NCI-H187 (cell line): ENCODE measurements at regions not wholly inside any gene's neighbourhood (a gene's known extent, or its start where the extent isn't known, plus 50 kb on each side); places are given as distances from the start of the nearest gene placed in this dataset.
"Not testable (repeated sequence)": the region's sequence is repeated elsewhere in the genome, so short reads cannot be mapped to it uniquely, and the experiment has no call there.

ENCODE experiments used
- DNase-seq, 2 experiments: peaks; one replicate each; lab custom pipeline; 2025; lab: John Stamatoyannopoulos, UW

DNA sequence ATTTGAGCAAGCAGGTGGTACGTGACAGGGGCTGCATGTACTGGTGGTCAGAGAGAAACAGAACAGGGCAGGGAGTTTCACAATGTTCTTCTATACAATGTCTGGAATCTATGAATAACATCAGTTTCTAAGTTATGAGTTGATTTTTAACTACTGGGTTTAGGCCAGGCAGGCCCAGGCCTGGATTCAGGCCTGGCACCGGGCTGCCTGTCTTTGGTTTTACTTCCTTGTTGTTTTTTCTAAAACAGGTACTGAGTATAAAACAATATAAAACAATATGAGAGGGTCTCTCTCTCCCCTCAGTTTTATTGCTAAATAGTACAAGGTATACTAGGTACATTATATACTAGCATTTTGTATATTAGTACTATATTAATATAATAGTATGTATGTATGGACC, 742.7 kb upstream of the FAT3 start:
- DNase-seq = not testable (repeated sequence)

DNA sequence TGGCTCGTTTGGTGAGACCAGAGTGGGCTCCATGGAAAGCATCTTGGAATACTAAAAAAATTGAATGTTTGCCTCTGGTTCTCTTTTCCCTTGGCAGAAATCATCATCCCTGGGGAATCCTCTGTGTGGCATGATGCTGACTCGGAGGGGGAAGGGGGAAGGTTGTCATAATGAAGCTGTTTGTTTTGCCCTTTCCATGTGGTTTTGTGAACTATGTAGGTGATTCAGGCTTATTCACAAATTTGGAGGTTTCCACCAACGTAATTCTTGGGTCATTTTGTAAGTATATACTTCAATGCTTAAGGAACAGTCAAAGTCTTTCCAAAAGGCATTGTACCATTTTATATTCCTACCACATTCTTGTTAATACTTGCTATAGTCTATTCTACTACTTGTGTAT, 754.0 kb upstream of the FAT3 start:
- DNase-seq = no peak

DNA sequence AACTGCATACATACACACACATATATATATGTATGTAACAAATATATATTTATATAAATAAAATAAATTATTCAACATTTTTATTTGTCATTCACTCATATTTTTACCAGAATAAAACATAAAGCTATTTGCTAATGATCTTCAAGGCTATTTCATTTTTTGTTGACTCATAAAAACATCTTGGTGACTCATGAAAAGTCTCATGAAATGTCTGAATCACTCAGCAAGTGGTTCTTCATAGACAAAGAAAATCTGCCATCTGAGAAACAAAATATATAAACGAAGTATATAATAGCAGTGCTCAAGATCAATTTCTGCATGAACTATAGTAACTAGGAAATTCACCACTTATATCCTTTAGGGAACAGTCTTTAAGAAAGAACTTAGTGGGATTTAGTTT, 764.8 kb upstream of the FAT3 start:
- DNase-seq = no peak

DNA sequence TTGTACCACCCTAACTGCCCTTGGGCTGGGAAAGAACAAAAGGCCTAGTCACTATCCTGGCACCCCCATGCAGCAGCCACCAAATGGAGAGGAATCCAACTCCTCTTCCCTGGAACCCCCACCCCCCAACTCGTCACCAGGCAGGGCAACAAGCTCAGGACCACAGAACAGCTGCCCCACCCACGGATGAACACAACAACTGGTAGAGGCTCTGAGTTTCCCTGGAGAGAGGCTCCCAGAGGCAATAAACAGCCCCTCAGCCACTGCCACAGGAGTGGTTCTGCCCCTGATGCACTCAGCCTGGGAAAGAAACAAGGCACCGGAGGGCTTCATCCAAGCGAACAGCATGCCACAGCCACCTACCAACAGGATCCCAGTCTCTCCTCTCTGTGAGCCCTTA, 778.4 kb upstream of the FAT3 start:
- no peak for DNase-seq

GRCh38 chr11:91435694-91436395, 788.8 kb upstream of the FAT3 start:
- DNase-seq = no peak

- no peak for DNase-seq
Observed at GRCh38 chr11:91433284-91434010, 791.2 kb upstream of the FAT3 start.

DNA sequence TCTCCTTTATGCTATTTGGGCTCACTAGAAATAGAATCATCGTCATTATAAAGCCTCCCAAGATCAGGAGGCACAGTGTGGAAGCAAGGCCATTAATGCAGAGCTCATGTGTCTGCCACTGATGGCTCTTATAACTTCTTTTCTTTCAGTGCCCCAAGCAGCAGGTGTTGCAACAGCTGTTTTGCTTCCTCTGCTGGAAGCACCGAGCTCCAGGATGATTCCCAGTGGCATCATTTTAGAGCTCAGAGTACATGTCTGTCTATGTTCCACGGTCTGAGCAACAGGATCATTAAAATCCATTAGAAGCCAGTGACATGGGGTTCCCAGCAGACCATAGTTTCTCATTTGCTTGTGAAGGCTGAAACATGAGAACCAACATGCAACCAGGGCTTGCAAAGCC, 803.0 kb upstream of the FAT3 start:
- peak in 1 of 2 experiments; percentile 59 for DNase-seq

DNA sequence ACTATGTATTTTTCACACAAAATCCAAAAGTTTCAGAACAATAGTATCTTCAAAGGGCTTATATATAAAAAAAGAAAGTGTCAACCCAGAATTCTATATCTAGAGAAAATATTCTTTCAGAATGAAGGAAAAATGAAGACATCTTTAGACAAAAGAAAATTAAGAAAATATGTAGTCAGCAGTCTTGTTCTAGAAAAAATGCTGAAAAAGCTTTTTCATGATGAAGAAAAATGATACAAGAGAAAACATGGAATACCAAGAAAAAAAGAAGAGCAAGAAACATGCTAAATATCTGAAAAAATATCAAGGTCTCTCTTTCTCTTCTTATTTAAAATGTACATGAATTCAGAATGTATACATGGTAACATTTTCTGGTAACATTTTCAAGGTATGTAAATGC, 816.8 kb upstream of the FAT3 start:
- no peak for DNase-seq

- DNase-seq = no peak
Observed at GRCh38 chr11:91406009-91406408, 818.6 kb upstream of the FAT3 start.

- no peak for DNase-seq
Observed at GRCh38 chr11:91404344-91404743, 820.3 kb upstream of the FAT3 start.

GRCh38 chr11:91397134-91397468, 827.5 kb upstream of the FAT3 start:
- DNase-seq = no peak

GRCh38 chr11:91396236-91397133, 828.1 kb upstream of the FAT3 start:
- DNase-seq = no peak

GRCh38 chr11:91394727-91395414, 829.7 kb upstream of the FAT3 start:
- no peak for DNase-seq

DNA sequence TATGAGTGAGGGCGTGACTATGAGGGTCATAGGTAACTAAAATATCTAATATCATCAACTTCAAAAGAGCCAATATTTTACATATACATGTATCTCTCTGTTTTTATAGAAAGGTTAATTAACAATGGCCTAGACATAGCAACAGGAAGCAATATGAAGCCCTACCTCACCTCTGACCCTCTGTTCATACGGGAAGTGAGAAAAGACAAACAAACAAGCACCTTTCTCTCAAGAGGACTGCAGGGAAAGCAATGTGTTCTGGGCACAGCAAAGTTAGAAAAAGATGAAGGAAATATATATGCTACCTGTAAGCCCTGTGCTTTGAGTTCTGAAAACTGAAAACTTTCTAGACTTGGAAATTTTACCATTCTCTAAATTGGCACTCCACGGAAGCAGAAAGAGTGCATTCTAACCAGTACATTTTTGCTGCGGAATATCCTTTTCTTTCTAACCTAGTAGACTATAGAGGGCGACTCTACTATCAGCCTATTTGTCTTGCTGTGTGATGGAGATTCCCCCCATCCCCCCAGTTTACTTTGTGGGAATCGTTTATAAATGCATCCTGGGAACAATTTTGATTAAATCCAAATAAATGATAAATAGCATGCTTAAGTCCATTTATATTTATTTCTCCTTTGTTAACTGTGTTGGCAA, 830.4 kb upstream of the FAT3 start:
- DNase-seq = no peak

DNA sequence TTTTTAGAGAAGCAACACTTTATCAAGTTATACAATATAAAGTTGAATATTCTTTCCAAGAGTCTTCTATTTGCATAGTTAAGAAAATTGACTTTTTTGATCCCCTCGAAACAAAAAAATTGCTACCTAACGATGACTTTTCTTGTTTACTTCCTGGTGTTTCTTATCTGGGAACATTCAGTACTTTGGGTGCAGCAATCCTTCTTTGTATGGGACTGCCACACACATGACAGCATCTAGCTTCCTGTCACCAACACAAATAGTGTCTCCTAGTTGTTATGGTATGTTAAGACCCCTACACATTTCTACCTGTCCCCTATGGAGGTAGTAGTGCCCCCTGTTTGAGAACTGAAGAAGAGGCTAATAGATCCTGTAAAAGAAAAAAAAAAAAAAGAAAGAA, 841.7 kb upstream of the FAT3 start:
- no peak for DNase-seq

- no peak for DNase-seq
Observed at GRCh38 chr11:91374794-91375193, 849.8 kb upstream of the FAT3 start.

DNA sequence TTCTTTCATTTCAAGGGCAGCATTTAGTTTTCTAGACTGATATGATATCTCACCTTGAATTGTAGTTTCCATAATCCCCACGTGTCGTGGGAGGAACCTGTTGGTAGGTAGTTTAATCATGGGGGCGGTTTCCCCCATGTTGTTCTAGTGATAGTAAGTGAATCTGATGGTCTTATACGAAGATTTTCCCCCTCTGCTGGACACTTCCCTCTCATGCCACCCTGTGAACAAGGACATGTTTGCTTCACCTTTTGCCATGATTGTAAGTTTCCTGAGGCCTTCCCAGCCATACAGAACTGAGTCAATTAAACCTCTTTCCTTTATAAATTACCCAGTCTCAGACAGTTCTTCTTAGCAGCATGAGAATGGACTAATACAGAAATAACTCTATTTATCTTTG, 851.1 kb upstream of the FAT3 start:
- DNase-seq = no peak

DNA sequence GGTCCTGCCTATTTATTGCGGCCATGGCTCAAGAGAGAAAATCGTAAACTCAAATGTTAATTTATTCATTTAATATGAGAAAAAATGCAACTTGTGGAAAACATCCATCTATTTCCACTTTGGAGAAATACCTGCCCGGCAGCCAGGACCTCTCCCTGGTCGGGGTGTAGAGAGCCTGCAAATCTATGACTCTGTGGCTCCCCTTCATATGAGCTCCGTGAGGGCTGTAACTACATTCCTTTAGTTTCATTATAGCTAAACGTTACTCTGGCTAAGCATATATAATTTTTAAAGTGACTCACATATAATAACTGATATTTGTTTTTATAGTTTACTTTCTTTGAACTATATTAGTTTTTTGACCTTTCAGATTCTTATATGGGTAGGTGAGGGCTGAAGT, 857.8 kb upstream of the FAT3 start:
- DNase-seq = no peak

DNA sequence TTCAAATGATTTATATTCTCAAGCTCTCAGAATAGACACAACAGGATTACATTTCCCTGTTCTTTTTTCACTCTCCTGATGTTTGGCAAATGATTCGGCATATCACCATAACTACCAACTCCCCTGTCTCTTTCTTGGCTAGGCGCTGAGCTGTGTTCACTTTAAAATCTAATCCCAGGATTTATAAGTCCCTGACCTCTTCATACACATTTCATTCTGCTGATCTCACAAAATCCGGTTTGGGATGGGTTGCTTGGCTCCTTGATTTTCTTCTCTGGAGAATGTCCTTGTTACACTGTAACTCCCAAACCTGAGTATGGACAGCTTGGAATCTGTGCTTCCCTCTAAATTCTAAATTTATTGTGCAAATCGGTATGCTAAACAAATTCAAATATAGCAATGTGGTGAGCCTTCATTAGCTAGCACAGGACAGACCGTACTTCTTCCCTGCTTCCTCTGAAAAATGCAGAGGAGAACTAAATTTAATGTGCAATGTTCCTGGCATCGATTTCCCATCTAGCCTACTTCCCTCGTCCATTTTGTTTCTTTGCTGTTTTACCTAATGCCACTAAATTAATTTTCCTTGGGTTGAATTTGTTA, 858.5 kb upstream of the FAT3 start:
- DNase-seq = no peak

GRCh38 chr11:91350931-91351330, 873.7 kb upstream of the FAT3 start:
- no peak for DNase-seq

- DNase-seq = no peak
Observed at GRCh38 chr11:91326751-91327150, 897.9 kb upstream of the FAT3 start.
